GM18505 (cell line): ENCODE measurements at regions not wholly inside any gene's neighbourhood (a gene's known extent, or its start where the extent isn't known, plus 50 kb on each side); places are given as distances from the start of the nearest gene placed in this dataset.
A peak's percentile ranks its signal among the peaks of the same experiment; 100 is the strongest.

ENCODE experiments used
- ATAC-seq: cut with Tn5 transposase; IDR thresholded peaks from one replicate; pipeline ENCODE4 v1.9.1; 2021; ENCODE audit not compliant: unreplicated experiment
- POLR2A ChIP-seq: IDR thresholded peaks from 4 replicates; pipeline ENCODE4 v1.6.1; 2011; ENCODE audit warnings: borderline replicate concordance; ENCODE audit not compliant: insufficient read depth, insufficient read length; ENCODE audit errors: extremely low read depth

DNA sequence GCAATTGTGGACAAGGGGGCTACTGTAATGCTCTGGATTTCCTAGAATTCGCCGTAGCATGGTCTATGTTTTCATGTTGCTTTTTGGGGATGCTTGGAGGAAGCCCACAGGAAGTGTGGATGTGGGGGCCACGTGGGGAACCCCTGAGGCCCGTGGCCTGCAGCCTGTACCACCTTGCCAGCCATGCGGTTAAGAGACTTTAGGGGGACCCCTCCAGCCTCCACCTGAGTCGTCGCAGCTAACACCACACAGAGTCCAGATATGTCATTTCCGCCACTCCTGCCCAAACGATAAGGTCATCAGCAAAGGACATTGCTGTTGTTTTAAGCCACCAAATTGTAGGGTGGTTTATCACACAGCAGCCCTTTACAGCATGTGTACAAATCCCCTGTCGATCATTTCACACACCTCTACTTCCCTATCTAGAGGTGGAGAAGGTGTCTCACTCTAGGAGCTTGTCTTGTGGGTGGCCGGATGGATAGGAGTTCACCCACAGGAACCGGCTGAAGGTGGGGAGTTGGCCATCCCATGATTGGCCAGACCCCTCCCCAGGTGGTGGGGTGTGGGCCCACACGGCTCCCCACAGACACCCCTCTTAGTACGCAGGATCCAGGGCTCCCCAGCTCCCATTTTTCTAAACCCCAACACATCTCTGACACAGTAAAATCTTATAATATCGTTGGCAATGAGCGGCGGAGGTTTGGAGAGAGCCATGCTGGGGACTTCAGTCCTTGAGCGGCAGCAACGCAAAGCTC lies 226.7 kb downstream of the TEX29 start:
- ATAC-seq, result no peak
- no peak for TF ChIP-seq POLR2A

DNA sequence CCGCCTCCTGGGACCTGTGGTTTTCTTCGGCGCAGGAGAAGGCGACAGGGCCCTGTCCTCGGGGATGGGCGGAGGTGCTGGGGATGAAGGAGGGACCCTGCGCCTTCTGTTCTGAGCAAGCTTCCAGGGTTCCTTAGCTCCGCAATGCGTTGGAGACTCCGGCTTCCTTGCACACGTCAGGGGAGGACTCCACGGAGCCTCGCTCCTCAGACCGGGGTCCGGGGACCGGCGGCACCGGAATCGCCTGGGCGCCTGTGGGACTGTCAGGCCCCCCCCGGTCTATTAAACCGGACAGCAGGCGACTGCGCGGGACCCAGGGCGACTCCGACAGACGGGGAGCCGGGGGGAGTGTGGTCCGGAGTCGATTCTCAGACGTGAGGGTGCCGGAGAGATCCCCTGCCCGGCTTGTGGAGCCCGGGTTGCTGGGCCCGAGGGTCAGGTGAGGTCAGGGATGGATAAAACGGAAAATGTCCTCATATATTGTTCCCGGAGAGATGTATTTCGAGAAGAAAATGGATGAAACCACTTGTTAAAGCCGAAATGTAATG lies 227.4 kb downstream of the TEX29 start:
- ATAC-seq, result no peak
- TF ChIP-seq POLR2A, result no peak

DNA sequence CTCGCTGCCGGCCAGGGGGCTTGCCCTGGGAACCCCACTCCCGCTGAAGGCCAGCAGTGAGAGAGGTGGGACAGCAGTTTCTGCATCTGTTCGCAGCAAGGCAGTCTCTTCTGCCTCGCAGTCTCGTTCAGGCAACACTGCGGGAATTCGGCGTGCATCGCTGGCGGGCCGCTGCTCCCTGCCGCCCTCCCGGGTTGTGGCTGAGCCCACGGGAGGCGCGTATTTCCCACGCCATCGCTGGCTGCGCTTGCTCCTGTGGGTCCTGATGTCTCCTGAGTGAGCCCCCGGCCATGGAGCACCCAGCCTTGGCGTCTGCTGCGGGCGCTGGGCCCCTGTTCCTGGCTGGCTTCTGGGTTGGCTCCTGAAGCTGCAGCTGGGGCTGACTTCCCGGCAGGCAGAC lies 227.9 kb downstream of the TEX29 start:
- TF ChIP-seq POLR2A, result no peak
- no peak for ATAC-seq

DNA sequence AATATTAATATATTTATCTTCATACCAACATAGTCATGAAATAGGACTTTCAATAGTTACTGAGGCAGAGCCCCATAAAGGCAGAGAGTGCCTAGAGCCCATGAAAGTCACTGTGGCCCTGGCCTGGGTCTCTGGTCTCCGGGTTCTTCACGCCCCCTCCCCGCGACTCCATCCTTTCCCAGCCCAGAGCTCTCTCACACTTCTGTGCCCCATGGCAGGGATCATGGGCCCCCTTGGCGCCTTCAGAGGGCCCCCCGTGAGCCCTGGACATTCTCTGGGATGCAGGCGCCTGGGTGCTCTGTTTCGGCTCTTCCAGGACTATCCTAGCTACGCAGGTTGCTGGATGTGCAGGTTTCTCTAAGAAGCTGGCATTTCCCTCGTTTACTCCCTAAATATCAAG lies 228.4 kb downstream of the TEX29 start:
- TF ChIP-seq POLR2A, result no peak
- no peak for ATAC-seq

DNA sequence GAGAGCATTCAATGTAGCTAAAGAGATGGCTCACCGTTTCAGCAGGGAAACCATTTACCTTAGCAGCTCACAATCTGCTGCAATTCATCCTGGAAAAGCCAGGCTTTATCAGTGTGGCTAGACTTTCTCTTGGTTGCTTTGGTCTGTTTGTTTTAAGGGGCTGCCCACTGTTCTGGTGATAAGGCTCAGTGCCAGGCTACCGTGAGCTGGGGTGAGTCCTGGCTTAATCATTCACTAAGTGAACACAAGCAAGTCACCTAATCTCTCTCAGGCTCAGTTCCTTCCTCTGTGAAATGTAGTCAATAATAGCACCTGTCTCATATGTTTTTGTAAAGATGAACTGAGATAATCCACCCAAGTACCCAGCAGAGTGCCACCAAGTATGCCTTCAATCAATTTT lies 229.0 kb downstream of the TEX29 start:
- TF ChIP-seq POLR2A, result no peak
- peak; percentile 76 for ATAC-seq

DNA sequence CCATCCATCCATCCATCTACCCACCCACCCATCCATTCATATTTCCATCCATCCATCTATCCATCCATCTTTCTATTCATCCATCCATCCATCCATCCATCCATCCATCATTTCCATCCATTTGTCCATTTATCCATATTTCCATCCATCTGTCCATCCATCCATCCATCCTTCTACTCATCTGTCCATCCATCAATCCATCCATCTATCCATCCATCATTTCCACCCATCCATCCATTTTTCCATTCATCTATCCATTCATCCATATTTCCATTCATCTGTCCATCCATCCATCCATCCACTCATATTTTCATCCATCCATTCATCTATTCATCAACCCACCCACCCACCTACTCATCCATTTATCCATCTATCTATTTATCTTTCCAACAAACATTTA lies 229.6 kb downstream of the TEX29 start:
- no peak for TF ChIP-seq POLR2A
- no peak for ATAC-seq

DNA sequence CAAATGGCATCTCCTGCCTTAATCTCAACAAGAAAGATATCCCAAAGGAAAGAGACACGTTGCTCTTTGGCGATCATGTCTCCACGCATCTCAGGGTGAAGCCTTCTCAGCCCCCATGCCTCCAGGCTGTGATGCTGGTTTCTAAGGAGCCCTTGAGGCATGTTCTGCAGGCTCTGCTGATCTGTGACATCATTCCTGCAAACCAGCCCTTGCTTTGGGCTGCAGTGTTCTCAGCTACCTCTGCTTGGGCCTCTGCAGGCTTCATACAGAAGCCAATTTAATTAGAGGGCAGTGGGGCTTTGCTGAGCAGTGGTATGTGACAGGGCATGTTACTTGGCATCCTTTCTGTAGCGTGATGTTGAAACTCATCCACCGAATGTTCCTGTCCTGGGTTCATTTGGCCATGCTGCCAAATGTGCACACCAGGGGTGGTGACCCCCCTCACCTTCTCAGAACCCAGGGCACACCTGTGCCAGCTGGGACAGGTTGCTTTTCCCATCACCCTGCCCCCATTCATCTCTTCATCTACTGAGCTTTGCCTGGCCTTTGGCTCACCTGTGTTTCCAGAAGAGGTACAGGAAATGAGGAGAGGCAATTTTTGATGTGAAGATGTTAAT lies 230.9 kb downstream of the TEX29 start:
- no peak for TF ChIP-seq POLR2A
- ATAC-seq, result no peak

DNA sequence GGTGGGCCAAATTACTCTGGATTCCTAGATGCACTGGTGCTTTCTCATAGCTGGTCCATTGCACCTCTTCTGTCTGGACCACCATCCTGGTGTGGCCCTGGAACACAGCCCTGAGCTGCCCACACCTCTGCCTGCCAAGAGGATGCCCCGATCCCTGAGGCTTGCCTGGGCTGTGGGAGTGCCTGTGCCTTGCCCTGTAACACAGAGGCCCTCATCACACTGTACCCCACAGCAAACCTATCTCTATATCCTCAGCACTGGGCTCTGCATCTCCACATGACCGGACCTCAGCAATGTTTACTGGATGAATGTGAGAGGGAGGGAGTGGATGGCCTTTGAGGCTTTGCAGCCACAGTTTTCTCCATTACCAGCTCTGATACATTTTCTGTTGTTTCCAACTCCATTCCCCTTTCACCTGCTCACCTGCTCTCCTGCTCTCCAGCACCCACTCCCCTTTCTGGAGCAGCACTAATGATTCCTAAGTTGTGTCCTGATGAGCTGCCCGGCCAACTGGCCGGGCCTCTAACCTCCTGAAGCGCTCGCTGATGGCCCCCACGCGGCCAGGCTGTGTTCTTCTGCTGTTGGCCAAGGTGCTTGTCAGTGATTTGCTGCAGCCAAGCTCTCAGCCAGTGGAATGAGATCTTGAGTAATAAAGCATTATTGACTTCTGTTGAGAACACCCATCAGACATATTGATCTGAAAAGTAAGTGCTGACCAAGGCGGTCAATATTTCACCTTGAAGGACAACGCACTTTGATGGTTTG lies 232.6 kb downstream of the TEX29 start:
- no peak for TF ChIP-seq POLR2A
- no peak for ATAC-seq

DNA sequence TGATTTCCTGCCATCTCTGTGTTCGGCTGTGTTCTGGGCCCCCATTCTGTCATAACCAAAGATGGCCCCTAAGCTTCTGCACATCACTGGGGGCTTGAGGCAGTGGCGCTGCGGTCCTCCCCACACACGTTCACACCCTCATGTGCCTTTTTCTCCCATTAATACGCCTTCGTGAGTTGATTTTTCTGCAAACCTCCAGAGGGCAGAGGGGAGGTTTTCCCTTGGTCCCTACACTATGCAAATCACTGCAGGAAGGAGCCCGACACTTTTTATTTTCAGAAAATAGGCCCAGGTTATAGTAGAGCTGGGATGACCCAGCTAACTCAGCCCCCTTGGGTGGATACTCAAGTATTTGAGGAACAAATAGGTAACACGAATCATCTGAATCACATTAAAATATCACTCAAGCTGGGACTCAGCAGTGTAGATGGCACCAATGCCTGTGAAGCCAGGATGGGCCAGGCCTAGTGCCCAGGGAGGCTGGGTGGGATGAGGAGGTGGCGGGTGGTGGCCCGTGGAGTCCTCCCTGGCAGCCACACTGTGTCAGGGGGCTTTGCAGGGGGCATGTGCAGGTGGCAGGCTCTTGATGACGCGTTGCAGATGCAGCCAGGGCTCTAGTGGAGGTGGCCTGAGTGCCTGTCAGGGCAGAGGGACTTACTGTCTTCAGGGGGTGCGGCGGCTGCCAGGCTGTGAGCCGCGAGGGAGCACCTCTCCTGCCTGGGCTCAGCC lies 234.3 kb downstream of the TEX29 start:
- TF ChIP-seq POLR2A, result no peak
- no peak for ATAC-seq

DNA sequence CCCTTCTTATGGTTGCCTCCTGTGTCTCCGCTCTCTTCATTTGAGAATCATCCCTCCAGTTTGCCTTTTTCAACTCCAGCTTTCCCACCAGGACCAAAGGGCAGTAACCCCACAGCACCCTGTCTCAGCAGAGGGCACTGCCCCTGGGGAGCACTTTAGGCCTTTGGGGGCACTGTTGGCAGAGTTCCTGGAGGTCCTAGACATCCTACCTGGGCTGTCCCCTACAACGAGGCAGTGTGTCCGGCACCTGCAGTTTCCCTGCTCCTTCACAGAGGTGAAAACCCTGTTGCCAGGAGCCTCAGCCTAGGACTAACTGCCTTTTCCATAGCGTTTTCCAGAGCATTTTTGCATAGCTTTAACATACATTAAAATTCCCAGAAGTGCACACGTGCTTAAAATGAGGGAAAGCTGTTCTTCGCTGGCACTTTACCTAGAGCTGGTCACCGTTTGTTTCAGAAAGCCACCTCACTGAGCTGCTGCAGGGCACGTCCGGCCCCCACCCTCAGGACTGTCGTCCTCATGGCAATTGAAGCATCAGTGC lies 234.9 kb downstream of the TEX29 start:
- TF ChIP-seq POLR2A, result no peak
- ATAC-seq, result no peak

DNA sequence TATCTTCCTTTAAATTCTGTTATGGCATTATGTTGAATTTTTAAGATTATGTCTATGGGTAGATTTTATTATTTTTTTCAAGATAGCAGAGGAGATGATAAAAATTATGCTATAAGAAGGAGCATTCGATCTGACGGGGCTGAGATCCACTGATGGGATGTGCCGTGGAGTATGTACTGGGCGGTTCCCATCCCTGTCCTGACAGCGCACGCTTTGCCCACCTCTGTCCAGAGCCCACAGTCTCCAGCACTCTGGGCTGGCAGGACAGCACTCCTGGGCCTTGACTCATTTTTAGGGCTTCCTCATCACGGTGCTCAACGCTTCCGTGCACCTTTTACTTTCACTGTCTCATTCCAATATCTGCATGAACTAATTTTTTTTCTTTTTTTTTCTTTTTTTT lies 235.5 kb downstream of the TEX29 start:
- no peak for ATAC-seq

DNA sequence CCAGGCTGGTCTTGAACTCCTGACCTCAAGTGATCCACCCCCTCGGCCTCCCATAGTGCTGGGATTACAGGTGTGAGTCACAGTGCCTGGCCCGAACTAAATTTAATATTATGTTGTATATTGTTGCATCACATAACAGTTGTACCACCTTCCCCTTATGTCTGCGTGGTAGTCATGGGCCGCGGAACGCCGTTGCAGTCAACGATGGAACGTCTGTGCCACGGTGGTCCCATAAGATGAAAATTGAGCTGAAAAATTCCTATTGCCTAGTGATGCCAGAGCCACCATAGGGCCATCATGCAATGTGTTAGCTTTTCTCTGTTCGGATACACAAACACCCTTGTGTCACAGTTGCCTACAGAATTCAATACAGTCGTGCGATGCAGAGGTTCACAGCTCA lies 236.1 kb downstream of the TEX29 start:
- no peak for ATAC-seq
- TF ChIP-seq POLR2A, result no peak

More for the DNA sequence above, 235.5 kb downstream of the TEX29 start:
- TF ChIP-seq POLR2A, result no peak
